ENCODE measurements at regions not wholly inside any gene's neighbourhood (a gene's known extent, or its start where the extent isn't known, plus 50 kb on each side); places are given as distances from the start of the nearest gene placed in this dataset.

GRCh38 chr6:47149554-47149953, 107.4 kb upstream of the ADGRF1 start:
- no peak for DNase-seq

- DNase-seq, result no peak
These were observed 106.9 kb upstream of the ADGRF1 start for GRCh38 chr6:47149066-47149465.

- DNase-seq, result no peak
These were observed 105.8 kb upstream of the ADGRF1 start for GRCh38 chr6:47147836-47148344.

GRCh38 chr6:47147175-47147727, 105.1 kb upstream of the ADGRF1 start:
- DNase-seq, result no peak

GRCh38 chr6:47146431-47147174, 104.5 kb upstream of the ADGRF1 start:
- DNase-seq, result peak; percentile 7

- DNase-seq, result no peak
These were observed 103.1 kb upstream of the ADGRF1 start for GRCh38 chr6:47145212-47145611.

- DNase-seq, result no peak
These were observed 102.2 kb upstream of the ADGRF1 start for GRCh38 chr6:47144306-47144705.

GRCh38 chr6:47141963-47142362, 99.8 kb upstream of the ADGRF1 start:
- DNase-seq, result no peak

- DNase-seq, result no peak
These were observed 99.0 kb upstream of the ADGRF1 start for GRCh38 chr6:47141171-47141570.

GRCh38 chr6:47138046-47138445, 95.9 kb upstream of the ADGRF1 start:
- no peak for DNase-seq

- DNase-seq, result no peak
These were observed 94.9 kb upstream of the ADGRF1 start for GRCh38 chr6:47137073-47137472.

GRCh38 chr6:47135772-47136171, 93.6 kb upstream of the ADGRF1 start:
- DNase-seq, result peak; percentile 17

GRCh38 chr6:47134476-47135189, 92.5 kb upstream of the ADGRF1 start:
- DNase-seq, result peak; percentile 70

GRCh38 chr6:47133230-47134000, 91.3 kb upstream of the ADGRF1 start:
- DNase-seq, result no peak

GRCh38 chr6:47132724-47133123, 90.6 kb upstream of the ADGRF1 start:
- DNase-seq, result no peak

GRCh38 chr6:47131773-47132172, 89.6 kb upstream of the ADGRF1 start:
- DNase-seq, result no peak

GRCh38 chr6:47130086-47130485, 88.0 kb upstream of the ADGRF1 start:
- DNase-seq, result no peak

GRCh38 chr6:47129129-47129528, 87.0 kb upstream of the ADGRF1 start:
- no peak for DNase-seq

GRCh38 chr6:47126647-47127391, 84.7 kb upstream of the ADGRF1 start:
- no peak for DNase-seq

GRCh38 chr6:47118611-47119010, 76.5 kb upstream of the ADGRF1 start:
- DNase-seq, result no peak

- no peak for DNase-seq
These were observed 75.2 kb upstream of the ADGRF1 start for GRCh38 chr6:47117314-47117713.

GRCh38 chr6:47116606-47117005, 74.5 kb upstream of the ADGRF1 start:
- DNase-seq, result no peak
